ENCODE measurements at regions not wholly inside any gene's neighbourhood (a gene's known extent, or its start where the extent isn't known, plus 50 kb on each side); places are given as distances from the start of the nearest gene placed in this dataset.

DNA sequence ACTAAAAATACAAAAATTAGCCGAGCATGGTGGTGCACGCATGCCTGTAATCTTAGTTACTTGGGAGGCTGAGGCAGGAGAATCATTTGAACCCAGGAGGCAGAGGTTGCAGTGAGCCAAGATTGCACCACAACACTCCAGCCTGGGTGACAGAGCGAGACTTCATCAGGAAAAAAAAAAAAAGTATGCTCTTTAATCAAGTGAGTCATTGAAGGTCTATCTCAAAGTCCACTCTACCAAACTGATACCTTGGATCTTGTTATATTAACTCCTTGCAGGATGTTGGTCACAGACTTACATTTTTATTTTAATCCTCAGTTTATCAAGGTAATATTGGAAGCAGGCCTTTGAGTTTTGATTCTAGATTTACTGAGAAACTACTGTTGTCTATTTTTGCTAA is 348.7 kb downstream of the COL12A1 start:
- TF ChIP-seq, protein P1, sequence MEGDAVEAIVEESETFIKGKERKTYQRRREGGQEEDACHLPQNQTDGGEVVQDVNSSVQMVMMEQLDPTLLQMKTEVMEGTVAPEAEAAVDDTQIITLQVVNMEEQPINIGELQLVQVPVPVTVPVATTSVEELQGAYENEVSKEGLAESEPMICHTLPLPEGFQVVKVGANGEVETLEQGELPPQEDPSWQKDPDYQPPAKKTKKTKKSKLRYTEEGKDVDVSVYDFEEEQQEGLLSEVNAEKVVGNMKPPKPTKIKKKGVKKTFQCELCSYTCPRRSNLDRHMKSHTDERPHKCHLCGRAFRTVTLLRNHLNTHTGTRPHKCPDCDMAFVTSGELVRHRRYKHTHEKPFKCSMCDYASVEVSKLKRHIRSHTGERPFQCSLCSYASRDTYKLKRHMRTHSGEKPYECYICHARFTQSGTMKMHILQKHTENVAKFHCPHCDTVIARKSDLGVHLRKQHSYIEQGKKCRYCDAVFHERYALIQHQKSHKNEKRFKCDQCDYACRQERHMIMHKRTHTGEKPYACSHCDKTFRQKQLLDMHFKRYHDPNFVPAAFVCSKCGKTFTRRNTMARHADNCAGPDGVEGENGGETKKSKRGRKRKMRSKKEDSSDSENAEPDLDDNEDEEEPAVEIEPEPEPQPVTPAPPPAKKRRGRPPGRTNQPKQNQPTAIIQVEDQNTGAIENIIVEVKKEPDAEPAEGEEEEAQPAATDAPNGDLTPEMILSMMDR (IDR thresholded peaks at IDR 0.05) = no peak
- TF ChIP-seq EP300 (IDR thresholded peaks at IDR 0.05) (no peak), POLR2A (IDR thresholded peaks at IDR 0.05) (no peak)

Measured in upper lobe of left lung (tissue), 4 donors.